Vagina (tissue), 2 donors: ENCODE measurements at regions not wholly inside any gene's neighbourhood (a gene's known extent, or its start where the extent isn't known, plus 50 kb on each side); places are given as distances from the start of the nearest gene placed in this dataset.

ENCODE experiments used
- POLR2A ChIP-seq, 2 donors: fragments of 450-650 bp; IDR thresholded peaks; one replicate each; pipeline ENCODE4 v1.6.1; 2017; ENCODE audit warnings: antibody characterized with exemption in 2 of 2, mild to moderate bottlenecking in 2 of 2, moderate library complexity in 2 of 2
- POLR2AphosphoS5 ChIP-seq, 2 donors: sonication (generic); formaldehyde crosslinking; IDR thresholded peaks; one replicate each; pipeline ENCODE4 v1.9.0; 2017; ENCODE audit warnings: antibody characterized with exemption in 2 of 2, mild to moderate bottlenecking in 2 of 2, low read depth in 1 of 2; ENCODE audit not compliant: insufficient read depth in 1 of 2
- TF ChIP-seq, protein P1 (sequence below), 3 experiments: fragments of 450-650 bp in 2 of 3; fragments of 200-600 bp in 1 of 3; sonication (generic) in 1 of 3; IDR thresholded peaks; one replicate each; pipeline ENCODE4 v1.5.1; 2017 to 2019; ENCODE audit warnings: antibody characterized with exemption in 3 of 3, mild to moderate bottlenecking in 2 of 3, moderate library complexity in 2 of 3

DNA sequence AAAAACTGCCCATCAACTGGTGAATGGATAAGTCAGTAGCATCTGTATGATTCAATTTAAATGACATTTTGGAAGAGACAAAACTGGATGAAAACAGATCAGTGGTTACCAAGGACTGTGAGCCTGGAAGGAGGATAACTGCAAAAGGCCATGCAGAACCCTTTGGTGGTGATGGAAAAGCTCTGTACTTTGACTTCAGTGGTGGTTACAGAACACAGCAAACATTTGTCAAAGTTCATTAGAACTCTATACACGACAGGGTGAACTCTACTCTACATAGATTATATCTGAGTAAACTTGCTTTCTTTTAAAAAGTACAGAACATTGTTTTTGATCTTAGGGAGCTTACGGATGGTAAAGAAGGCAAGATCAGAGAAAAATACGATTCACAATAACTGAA lies 111.9 kb upstream of the HTR1E start:
- TF ChIP-seq, protein P1, sequence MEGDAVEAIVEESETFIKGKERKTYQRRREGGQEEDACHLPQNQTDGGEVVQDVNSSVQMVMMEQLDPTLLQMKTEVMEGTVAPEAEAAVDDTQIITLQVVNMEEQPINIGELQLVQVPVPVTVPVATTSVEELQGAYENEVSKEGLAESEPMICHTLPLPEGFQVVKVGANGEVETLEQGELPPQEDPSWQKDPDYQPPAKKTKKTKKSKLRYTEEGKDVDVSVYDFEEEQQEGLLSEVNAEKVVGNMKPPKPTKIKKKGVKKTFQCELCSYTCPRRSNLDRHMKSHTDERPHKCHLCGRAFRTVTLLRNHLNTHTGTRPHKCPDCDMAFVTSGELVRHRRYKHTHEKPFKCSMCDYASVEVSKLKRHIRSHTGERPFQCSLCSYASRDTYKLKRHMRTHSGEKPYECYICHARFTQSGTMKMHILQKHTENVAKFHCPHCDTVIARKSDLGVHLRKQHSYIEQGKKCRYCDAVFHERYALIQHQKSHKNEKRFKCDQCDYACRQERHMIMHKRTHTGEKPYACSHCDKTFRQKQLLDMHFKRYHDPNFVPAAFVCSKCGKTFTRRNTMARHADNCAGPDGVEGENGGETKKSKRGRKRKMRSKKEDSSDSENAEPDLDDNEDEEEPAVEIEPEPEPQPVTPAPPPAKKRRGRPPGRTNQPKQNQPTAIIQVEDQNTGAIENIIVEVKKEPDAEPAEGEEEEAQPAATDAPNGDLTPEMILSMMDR (IDR thresholded peaks at IDR 0.05) = no peak
- no peak for TF ChIP-seq POLR2A (IDR thresholded peaks at IDR 0.05)
- no peak for TF ChIP-seq POLR2AphosphoS5 (IDR thresholded peaks at IDR 0.05; ENCODE audit: insufficient read depth in 1 of 2, low read depth in 1 of 2)
